Fibroblast of lung (primary cell): ENCODE measurements at regions not wholly inside any gene's neighbourhood (a gene's known extent, or its start where the extent isn't known, plus 50 kb on each side); places are given as distances from the start of the nearest gene placed in this dataset.

Experiments
- DNase-seq, 2 donors: peaks; one replicate each; pipeline versions ENCODE4 v3.0.0 to v3.0.0-alpha.2; 2010; ENCODE audit warnings: low read depth in 2 of 2
- H2AFZ ChIP-seq: 2 replicates; pipeline ENCODE4 v1.5.1; 2012; ENCODE audit warnings: low read length, control low read depth, inconsistent platforms
- H3K27ac ChIP-seq: 2 replicates; pipeline ENCODE4 v1.5.1; 2011; ENCODE audit warnings: low read length, control low read depth; ENCODE audit not compliant: insufficient read depth
- H3K27me3 ChIP-seq: 2 replicates; pipeline ENCODE4 v1.5.1; 2011; ENCODE audit warnings: mild to moderate bottlenecking, low read length; ENCODE audit not compliant: control insufficient read depth, insufficient read depth
- H3K36me3 ChIP-seq: 2 replicates; pipeline ENCODE4 v1.5.1; 2011; ENCODE audit warnings: low read length; ENCODE audit not compliant: control insufficient read depth, insufficient read depth
- H3K4me1 ChIP-seq: 2 replicates; pipeline ENCODE4 v1.5.1; 2011; ENCODE audit warnings: low read length; ENCODE audit not compliant: control insufficient read depth, insufficient read depth; ENCODE audit errors: extremely low read depth
- H3K4me2 ChIP-seq: 2 replicates; pipeline ENCODE4 v1.5.1; 2011; ENCODE audit warnings: low read length, control low read depth; ENCODE audit not compliant: insufficient read depth; ENCODE audit errors: extremely low read depth
- H3K4me3 ChIP-seq, 4 experiments: fragments of 200-600 bp in 1 of 4; sonication (generic) in 1 of 4; replicated peaks in 1 of 4; 2 replicates each; pipeline ENCODE4 v1.5.1; 2011 to 2016; ENCODE audit warnings: low read length in 4 of 4, low read depth in 3 of 4, mild to moderate bottlenecking in 3 of 4, control low read depth in 2 of 4, inconsistent platforms in 1 of 4, mixed read lengths in 1 of 4; ENCODE audit not compliant: insufficient read depth in 1 of 4; ENCODE audit errors: control extremely low read depth in 1 of 4
- H3K79me2 ChIP-seq: 2 replicates; pipeline ENCODE4 v1.5.1; 2012; ENCODE audit warnings: mild to moderate bottlenecking, low read length, inconsistent platforms; ENCODE audit not compliant: control insufficient read depth, insufficient read depth
- H3K9ac ChIP-seq: 2 replicates; pipeline ENCODE4 v1.5.1; 2011; ENCODE audit warnings: mild to moderate bottlenecking, low read length, control low read depth; ENCODE audit not compliant: insufficient read depth
- H3K9me3 ChIP-seq: 2 replicates; pipeline ENCODE4 v1.5.1; 2012; ENCODE audit warnings: low read depth, low read length; ENCODE audit not compliant: control insufficient read depth, insufficient read depth
- H4K20me1 ChIP-seq: 2 replicates; pipeline ENCODE4 v1.5.1; 2011; ENCODE audit warnings: low read length; ENCODE audit not compliant: control insufficient read depth, insufficient read depth; ENCODE audit errors: extremely low read depth
- EZH2 ChIP-seq: IDR thresholded peaks from 2 replicates; pipeline ENCODE4 v1.5.1; 2012; ENCODE audit warnings: low read length, control low read depth, mild to moderate bottlenecking; ENCODE audit errors: missing control alignments
- TF ChIP-seq, protein P1 (sequence below), 2 donors: IDR thresholded peaks in 1 of 2; conservative IDR thresholded peaks in 1 of 2; 1 replicate in 1 of 2; 2 replicates in 1 of 2; pipeline ENCODE4 v1.5.1; 2011 to 2012; ENCODE audit warnings: low read length in 2 of 2, control low read depth in 1 of 2, inconsistent platforms in 1 of 2, low read depth in 1 of 2, mild to moderate bottlenecking in 1 of 2

DNA sequence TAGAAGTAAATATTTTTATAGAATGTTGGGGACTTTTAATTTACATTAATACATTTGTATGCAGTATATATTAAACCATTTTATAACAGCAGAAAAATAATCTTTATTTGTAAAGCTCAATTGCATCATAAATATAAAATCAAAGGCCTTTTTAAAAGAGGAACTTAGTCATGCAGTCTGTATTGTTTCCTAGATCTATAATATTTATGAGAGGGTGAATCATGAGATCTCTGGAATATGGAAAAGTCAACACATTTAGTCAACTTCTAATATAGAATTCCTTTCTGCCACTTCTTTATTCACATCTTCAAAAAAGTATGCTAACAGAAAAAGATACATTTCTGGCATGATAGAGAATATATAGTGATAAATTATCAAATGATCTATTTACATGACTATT lies 410.3 kb upstream of the ZNF385D start:
- no peaks in the 10 kb centered on the region for H3K27me3 ChIP-seq
- H3K4me3 ChIP-seq: no peak overlapping the region
- no peak overlapping the region for H3K27ac ChIP-seq
- H3K4me2 ChIP-seq: no peak overlapping the region
- no peaks in the 10 kb centered on the region for H3K9me3 ChIP-seq
- DNase-seq: no peak
- no peak overlapping the region for H3K9ac ChIP-seq
- H3K4me1 ChIP-seq: no peaks in the 10 kb centered on the region
- no peaks in the 10 kb centered on the region for H3K36me3 ChIP-seq
- TF ChIP-seq, protein P1, sequence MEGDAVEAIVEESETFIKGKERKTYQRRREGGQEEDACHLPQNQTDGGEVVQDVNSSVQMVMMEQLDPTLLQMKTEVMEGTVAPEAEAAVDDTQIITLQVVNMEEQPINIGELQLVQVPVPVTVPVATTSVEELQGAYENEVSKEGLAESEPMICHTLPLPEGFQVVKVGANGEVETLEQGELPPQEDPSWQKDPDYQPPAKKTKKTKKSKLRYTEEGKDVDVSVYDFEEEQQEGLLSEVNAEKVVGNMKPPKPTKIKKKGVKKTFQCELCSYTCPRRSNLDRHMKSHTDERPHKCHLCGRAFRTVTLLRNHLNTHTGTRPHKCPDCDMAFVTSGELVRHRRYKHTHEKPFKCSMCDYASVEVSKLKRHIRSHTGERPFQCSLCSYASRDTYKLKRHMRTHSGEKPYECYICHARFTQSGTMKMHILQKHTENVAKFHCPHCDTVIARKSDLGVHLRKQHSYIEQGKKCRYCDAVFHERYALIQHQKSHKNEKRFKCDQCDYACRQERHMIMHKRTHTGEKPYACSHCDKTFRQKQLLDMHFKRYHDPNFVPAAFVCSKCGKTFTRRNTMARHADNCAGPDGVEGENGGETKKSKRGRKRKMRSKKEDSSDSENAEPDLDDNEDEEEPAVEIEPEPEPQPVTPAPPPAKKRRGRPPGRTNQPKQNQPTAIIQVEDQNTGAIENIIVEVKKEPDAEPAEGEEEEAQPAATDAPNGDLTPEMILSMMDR (conservative IDR thresholded peaks at IDR 0.05 in 1 of 2, IDR thresholded peaks at IDR 0.05 in 1 of 2; ENCODE audit: low read depth in 1 of 2, low read length in 2 of 2): no peak
- no peak for TF ChIP-seq EZH2
- no peaks in the 10 kb centered on the region for H3K79me2 ChIP-seq
- no peak overlapping the region for H2AFZ ChIP-seq
- no peaks in the 10 kb centered on the region for H4K20me1 ChIP-seq

DNA sequence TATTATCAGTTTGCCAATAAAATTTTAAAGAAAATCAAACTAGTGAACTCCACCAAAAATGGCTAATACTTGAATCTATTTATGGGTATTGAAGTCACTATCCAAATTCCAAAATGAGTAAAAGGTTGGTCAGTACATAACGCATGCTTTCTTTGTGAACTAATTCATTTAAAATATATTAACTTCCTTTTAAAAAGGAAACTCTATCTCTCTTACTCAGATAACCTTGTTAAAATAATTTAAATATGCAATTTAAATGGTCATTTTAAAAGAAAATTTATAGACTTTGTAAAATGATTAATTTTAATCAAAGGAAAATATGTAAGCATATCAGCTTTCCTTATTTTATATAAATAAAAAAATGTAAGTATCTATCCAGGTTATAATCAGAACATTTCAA lies 419.4 kb upstream of the ZNF385D start:
- H3K36me3 ChIP-seq: no peaks in the 10 kb centered on the region
- no peak overlapping the region for H3K9ac ChIP-seq
- no peak for TF ChIP-seq EZH2
- TF ChIP-seq, protein P1 (conservative IDR thresholded peaks at IDR 0.05 in 1 of 2, IDR thresholded peaks at IDR 0.05 in 1 of 2; ENCODE audit: low read depth in 1 of 2, low read length in 2 of 2): no peak

DNA sequence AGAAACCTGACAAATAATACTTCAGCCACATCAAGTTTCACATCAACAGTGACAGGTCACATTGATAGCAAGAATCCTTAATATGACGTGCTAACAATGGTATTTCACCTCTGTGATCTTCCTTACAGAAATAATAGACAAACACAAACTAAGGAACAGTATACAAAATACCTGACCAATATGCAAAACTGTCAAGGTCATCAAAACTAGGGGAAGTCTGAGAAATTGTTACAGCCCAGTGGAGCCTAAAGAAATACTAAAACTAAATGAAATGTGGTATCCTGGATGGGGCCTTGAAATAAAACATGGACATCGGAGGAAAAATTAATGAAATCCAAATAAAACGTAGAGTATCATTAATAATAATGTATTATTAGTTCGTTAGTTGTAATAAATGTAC lies 422.0 kb upstream of the ZNF385D start:
- Histone ChIP-seq H2AFZ (no peak overlapping the region), H3K27me3 (no peaks in the 10 kb centered on the region), H3K79me2 (no peaks in the 10 kb centered on the region), H3K27ac (no peak overlapping the region), H3K9ac (no peak overlapping the region), H3K4me1 (no peaks in the 10 kb centered on the region), H4K20me1 (no peaks in the 10 kb centered on the region), H3K4me3 (no peak overlapping the region), H3K9me3 (no peaks in the 10 kb centered on the region), H3K4me2 (no peak overlapping the region), H3K36me3 (no peaks in the 10 kb centered on the region)
- no peak for TF ChIP-seq EZH2
- TF ChIP-seq, protein P1 (conservative IDR thresholded peaks at IDR 0.05 in 1 of 2, IDR thresholded peaks at IDR 0.05 in 1 of 2; ENCODE audit: low read depth in 1 of 2, low read length in 2 of 2): no peak
- DNase-seq: no peak

More for the DNA sequence above, 419.4 kb upstream of the ZNF385D start:
- no peaks in the 10 kb centered on the region for H3K79me2 ChIP-seq
- H3K27me3 ChIP-seq: no peaks in the 10 kb centered on the region
- no peak overlapping the region for H3K4me3 ChIP-seq
- no peaks in the 10 kb centered on the region for H3K9me3 ChIP-seq
- no peak overlapping the region for H3K27ac ChIP-seq
- H2AFZ ChIP-seq: no peak overlapping the region
- no peak for DNase-seq
- no peak overlapping the region for H3K4me2 ChIP-seq
- no peaks in the 10 kb centered on the region for H4K20me1 ChIP-seq
- no peaks in the 10 kb centered on the region for H3K4me1 ChIP-seq
